ENCODE measurements at regions not wholly inside any gene's neighbourhood (a gene's known extent, or its start where the extent isn't known, plus 50 kb on each side); places are given as distances from the start of the nearest gene placed in this dataset.
"Not testable (repeated sequence)": the region's sequence is repeated elsewhere in the genome, so short reads cannot be mapped to it uniquely, and the experiment has no call there.

DNA sequence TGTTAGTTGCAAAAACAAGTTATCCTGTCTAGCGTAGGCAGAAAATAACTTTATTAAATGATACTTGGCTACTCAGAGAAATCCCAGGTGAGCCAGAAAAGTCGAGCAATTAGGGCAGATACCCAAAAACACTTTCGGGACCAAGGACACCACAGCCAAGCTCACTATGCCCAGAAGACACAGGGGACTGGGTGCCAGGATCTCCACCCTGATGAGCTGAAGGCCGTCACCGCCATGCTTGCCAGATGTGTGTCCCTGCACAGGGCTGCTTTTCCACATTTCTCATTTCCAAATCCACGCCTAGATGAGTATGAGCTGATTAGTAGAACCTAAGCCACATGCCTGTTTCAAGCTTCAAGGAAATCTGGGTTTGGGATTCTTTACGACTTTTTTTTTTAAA lies 214.0 kb upstream of the SMLR1 start:
- no peak for DNase-seq

GRCh38 chr6:130615816-130616215 lies 211.4 kb upstream of the SMLR1 start:
- DNase-seq = no peak

- DNase-seq = no peak
Measured at GRCh38 chr6:130617658-130618057, 209.5 kb upstream of the SMLR1 start.

GRCh38 chr6:130618806-130619205 lies 208.4 kb upstream of the SMLR1 start:
- DNase-seq = not testable (repeated sequence)

- no peak for DNase-seq
Measured at GRCh38 chr6:130620338-130620781, 206.8 kb upstream of the SMLR1 start.

GRCh38 chr6:130622142-130622541 lies 205.1 kb upstream of the SMLR1 start:
- DNase-seq = no peak

DNA sequence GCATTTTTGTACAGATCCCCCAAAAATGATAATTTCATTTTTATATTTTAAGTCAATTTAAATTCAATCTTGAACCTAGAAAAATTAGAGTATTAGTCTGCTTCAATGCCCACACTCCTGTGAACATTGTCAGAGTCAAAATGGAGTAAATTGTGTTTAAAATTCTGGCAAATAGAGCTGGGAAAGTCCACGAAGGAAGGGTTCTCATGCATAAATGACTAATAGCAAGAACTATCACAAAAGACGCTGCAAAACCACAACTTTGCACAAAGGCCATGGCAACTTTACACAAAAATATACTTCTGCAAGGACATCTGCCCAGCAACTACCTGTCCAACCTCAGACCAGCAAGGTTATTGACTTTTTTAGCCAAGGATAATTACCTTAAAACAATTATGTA lies 203.2 kb upstream of the SMLR1 start:
- DNase-seq = no peak

DNA sequence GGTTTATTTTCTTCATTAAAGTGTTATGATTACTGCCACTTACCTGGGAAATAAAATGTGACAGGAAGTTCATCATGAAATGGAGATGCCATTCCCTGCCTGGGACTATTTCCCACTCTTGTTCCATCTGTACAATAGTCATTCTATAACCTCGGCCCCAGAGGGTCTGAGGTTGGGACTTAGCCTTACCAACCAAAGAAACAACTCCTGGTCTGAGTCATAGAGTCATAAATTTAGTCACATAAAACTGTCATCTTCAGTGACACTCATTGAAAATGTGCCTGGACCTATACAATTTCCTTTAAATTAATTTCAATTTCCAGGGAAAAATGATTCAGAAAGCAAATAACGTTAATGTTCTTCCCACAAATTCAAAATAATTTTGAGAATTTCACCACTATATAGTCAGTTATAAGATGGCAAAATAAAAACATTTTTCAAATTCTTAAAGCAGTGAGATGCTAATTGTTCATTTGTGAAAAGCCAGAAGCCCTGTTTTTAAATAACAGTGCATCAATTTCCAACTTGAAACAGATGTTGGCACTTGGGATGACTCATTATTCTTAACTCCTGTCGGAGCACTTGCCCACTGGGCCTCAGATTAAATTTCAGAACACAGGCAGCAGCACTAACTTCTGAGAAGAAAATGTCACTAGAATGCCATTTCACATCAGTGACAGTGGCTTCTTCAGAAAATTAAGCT lies 201.2 kb upstream of the SMLR1 start:
- DNase-seq = no peak

DNA sequence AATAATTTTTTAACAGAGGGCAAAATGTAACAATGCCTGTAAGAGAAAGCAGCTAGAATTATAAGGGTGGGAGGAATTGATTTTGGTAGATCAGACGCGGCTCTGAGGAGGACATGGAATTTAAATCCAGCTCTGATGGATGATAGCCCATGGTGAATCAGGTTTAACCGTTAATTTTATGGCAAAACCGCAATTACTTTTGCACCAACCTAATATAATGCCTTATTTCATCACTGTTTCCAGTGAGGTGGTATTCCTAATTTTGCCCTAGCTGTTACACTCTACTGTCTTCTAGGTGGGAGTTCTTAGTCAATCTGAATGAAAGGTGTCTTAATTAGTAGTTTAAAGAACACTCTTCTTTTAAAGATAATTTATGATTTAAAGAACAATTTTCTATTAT lies 198.3 kb upstream of the SMLR1 start:
- no peak for DNase-seq

GRCh38 chr6:130629640-130630039 lies 197.6 kb upstream of the SMLR1 start:
- DNase-seq = no peak

DNA sequence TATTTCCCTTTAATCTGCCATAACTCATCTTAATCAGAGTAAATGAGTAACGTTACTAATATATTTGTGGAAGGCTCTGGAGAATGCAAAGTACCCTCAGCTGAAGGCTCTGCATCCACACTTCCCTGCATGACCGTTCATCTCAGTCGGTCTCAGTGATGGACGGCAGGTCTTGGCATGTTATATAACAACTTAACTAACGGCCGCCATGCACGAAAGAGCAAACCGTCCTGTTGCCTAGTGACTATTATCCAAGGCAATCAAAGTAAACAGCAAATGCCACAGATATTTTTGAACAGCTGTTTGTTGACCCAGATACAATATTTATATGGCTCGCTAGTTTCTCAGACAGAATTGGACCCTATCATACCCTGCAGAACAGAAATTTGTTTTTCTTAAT lies 194.9 kb upstream of the SMLR1 start:
- DNase-seq = no peak

DNA sequence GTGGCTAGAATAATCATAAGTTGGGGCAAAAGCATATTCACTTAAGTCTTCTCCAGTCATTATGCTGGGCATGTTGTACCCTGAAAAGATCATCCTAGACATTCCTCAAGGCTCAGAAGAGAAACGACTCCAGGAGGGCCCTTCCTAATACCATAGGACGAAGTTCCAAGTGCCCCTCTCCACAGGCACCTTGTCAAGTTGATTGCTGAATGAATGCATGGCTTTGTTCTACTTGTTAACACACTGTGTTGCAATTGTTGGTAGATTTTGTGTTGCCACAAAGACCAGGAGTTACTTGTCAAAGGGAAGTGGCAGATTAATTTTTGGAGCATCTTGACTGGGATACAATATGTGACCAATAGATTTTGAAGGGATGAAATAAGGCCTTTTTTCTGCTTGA lies 194.3 kb upstream of the SMLR1 start:
- DNase-seq = no peak

- DNase-seq = no peak
Measured at GRCh38 chr6:130643361-130643760, 183.8 kb upstream of the SMLR1 start.

DNA sequence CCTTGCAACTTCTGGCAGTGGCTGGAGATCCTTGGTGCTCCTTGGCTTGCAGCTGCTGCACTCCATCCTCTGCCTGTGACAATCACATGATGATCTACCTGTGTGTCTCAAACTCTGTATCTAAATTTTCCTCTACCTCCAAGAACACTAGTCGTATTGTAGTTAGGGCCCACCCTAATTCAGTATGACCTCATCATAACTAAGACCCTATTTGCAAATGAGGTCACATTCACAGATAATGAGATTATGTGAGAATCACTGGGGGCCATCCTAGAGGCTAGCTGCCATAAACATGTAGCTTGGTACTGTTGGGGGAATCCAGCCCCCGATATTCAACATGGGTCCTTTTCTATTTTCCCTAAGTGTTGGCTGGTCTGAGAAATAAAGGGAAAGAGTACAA lies 183.0 kb upstream of the SMLR1 start:
- DNase-seq = no peak

DNA sequence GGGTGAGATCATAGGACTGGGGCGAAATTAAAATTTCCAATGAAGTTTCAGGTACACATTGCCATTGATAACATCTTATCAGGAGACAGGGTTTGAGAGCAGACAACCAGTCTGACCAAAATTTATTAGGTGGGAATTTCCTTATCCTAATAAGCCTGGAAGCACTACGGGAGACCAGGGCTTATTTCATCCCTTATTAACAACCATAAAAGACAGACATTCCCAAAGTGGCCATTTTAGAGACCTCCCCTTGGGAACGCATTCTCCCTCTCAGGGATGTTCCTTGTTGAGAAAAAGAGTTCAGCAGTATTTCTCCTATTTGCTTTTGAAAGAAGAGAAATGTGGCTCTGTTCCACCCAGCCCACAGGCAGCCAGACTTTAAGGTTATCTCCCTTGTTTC lies 182.4 kb upstream of the SMLR1 start:
- not testable (repeated sequence) for DNase-seq

- DNase-seq = no peak
Measured at GRCh38 chr6:130647246-130647645, 180.0 kb upstream of the SMLR1 start.

DNA sequence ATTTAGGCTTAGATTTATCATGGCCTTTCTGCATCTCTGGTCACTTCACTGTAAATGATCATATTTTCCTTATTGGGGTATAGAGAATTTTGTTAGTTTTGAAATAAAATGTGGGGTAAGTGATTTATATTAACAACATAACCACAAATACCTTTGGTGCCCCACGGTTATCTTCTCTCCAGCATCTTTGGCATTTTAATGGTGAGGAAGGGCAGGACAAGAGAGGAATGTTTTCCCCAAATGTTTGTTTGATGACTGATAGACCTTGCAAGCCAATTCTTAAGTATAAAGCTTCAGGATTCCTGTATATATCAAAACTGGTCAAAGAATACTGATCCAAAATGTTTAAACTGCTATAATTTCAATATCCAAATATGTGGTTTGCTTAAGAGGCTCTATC lies 171.6 kb upstream of the SMLR1 start:
- DNase-seq = no peak

- DNase-seq = no peak
Measured at GRCh38 chr6:130661077-130661476, 166.1 kb upstream of the SMLR1 start.

- DNase-seq = no peak
Measured at GRCh38 chr6:130666786-130667185, 160.4 kb upstream of the SMLR1 start.

DNA sequence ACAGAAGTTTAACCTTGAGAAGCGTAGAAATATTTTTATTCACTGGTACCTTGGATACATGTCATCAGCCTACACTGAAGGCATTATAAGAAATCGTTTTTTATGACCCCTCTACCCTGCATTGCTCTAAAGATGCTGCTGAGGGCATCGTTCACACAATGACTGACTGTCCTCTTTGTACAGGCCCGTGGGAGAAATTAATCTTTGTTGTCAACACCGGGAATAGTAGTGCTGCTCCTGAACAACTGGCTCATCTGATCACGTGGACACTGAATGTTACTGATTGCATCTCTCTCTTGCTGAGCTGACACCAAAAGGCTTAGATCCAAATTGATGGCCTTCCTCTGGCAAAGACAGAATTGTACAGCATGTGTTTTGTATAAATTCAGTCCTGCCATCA lies 157.1 kb upstream of the SMLR1 start:
- no peak for DNase-seq

- DNase-seq = no peak
Measured at GRCh38 chr6:130671119-130671518, 156.1 kb upstream of the SMLR1 start.

- no peak for DNase-seq
Measured at GRCh38 chr6:130671577-130671976, 155.6 kb upstream of the SMLR1 start.

DNA sequence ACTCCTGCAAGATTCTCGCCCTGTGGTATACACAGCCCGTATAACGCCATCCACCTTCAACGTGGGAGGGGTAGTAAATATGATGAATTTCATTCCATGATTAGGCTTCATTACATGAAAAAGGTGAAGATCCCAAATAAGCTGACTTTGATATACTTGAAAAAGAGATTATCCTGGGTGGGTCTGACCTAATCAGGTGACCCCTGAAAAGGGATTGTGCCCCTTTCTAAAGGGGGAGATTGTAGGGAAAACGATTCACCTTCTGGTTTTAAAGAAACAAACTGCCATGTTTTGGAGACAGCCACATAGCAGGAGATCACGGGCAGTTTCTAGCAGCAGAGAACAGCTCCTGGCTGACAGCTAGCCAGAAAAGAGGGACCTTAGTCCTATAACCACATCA lies 155.1 kb upstream of the SMLR1 start:
- no peak for DNase-seq

DNA sequence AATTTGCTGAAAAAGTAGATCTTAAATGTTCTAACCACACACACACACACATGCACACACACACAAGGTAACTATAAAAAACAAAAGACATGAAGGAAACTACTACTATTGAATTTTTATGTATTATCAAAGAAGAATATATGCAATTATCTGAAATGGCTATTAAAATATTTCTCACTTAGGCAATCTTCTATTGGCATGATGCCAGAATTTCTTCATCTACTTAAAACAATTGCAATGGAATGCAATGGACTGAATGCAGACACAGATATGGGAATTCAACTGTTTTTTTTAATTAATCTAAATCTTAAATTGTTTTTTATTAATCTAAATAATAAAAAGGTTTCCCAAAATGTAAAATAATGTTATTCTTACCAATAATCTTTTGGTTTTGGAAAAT lies 152.6 kb upstream of the SMLR1 start:
- DNase-seq = no peak

DNA sequence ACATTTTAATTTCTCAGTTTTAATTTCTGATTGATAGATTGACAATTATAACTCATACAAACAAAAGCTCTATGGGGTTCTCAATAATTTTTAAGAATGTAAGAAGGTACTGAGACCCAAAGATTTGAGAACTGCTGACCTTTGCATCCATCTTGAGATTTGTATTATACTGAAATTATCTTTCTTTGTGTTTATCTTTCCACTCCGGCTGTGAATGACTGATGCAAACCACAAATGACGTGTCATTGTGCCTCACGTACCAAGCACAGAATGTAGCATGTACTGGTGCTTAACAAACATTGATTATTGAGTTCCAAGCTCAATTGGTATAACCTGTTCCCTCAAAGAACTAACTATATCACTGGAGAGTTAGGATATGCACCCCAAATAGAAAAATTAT lies 152.1 kb upstream of the SMLR1 start:
- DNase-seq = no peak

Data from MV-4-11 (cell line).